ENCODE measurements at regions not wholly inside any gene's neighbourhood (a gene's known extent, or its start where the extent isn't known, plus 50 kb on each side); places are given as distances from the start of the nearest gene placed in this dataset.

- Mint-ChIP-seq H3K27me3 (ENCODE audit: unreplicated experiment) (no peaks in the 10 kb centered on the region), H3K9me3 (ENCODE audit: unreplicated experiment) (no peaks in the 10 kb centered on the region), H3K36me3 (ENCODE audit: unreplicated experiment) (no peaks in the 10 kb centered on the region), H3K4me1 (ENCODE audit: low read depth, unreplicated experiment) (peaks cover 11% of the 10 kb centered on the region), H3K4me3 (ENCODE audit: unreplicated experiment) (peak overlapping the region; percentile 86), H3K27ac (ENCODE audit: unreplicated experiment) (peak overlapping the region; percentile 50)
- no peak for TF ChIP-seq CTCF (IDR thresholded peaks at IDR 0.05; ENCODE audit: partially characterized antibody, unreplicated experiment)
- peak; percentile 50 for DNase-seq
These were observed 297.9 kb downstream of the UTRN start for GRCh38 chr6:144582939-144583613.

GRCh38 chr6:144583614-144583954 lies 298.4 kb downstream of the UTRN start:
- H3K4me3 Mint-ChIP-seq (ENCODE audit: unreplicated experiment) = peak overlapping the region; percentile 86
- peaks cover 11% of the 10 kb centered on the region for H3K4me1 Mint-ChIP-seq (ENCODE audit: low read depth, unreplicated experiment)
- no peaks in the 10 kb centered on the region for H3K27me3 Mint-ChIP-seq (ENCODE audit: unreplicated experiment)
- H3K9me3 Mint-ChIP-seq (ENCODE audit: unreplicated experiment) = no peaks in the 10 kb centered on the region
- TF ChIP-seq CTCF (IDR thresholded peaks at IDR 0.05; ENCODE audit: partially characterized antibody, unreplicated experiment) = no peak
- H3K36me3 Mint-ChIP-seq (ENCODE audit: unreplicated experiment) = no peaks in the 10 kb centered on the region
- DNase-seq = no peak
- H3K27ac Mint-ChIP-seq (ENCODE audit: unreplicated experiment) = peak overlapping the region; percentile 50

GRCh38 chr6:144585217-144585814 lies 300.2 kb downstream of the UTRN start:
- no peaks in the 10 kb centered on the region for H3K36me3 Mint-ChIP-seq (ENCODE audit: unreplicated experiment)
- H3K4me1 Mint-ChIP-seq (ENCODE audit: low read depth, unreplicated experiment) = peaks cover 11% of the 10 kb centered on the region
- TF ChIP-seq CTCF (IDR thresholded peaks at IDR 0.05; ENCODE audit: partially characterized antibody, unreplicated experiment) = peak; percentile 67
- H3K27me3 Mint-ChIP-seq (ENCODE audit: unreplicated experiment) = no peaks in the 10 kb centered on the region
- peak overlapping the region; percentile 73 for H3K4me3 Mint-ChIP-seq (ENCODE audit: unreplicated experiment)
- H3K27ac Mint-ChIP-seq (ENCODE audit: unreplicated experiment) = no peak overlapping the region
- no peaks in the 10 kb centered on the region for H3K9me3 Mint-ChIP-seq (ENCODE audit: unreplicated experiment)
- DNase-seq = no peak

- TF ChIP-seq CTCF (IDR thresholded peaks at IDR 0.05; ENCODE audit: partially characterized antibody, unreplicated experiment) = no peak
- Mint-ChIP-seq H3K36me3 (ENCODE audit: unreplicated experiment) (no peaks in the 10 kb centered on the region), H3K4me3 (ENCODE audit: unreplicated experiment) (no peak overlapping the region), H3K9me3 (ENCODE audit: unreplicated experiment) (no peaks in the 10 kb centered on the region), H3K27me3 (ENCODE audit: unreplicated experiment) (no peaks in the 10 kb centered on the region), H3K27ac (ENCODE audit: unreplicated experiment) (no peak overlapping the region), H3K4me1 (ENCODE audit: low read depth, unreplicated experiment) (peaks cover 11% of the 10 kb centered on the region)
- no peak for DNase-seq
These were observed 301.9 kb downstream of the UTRN start for GRCh38 chr6:144586986-144587385.

- H3K27ac Mint-ChIP-seq (ENCODE audit: unreplicated experiment) = no peak overlapping the region
- no peak for DNase-seq
- H3K36me3 Mint-ChIP-seq (ENCODE audit: unreplicated experiment) = no peaks in the 10 kb centered on the region
- H3K4me3 Mint-ChIP-seq (ENCODE audit: unreplicated experiment) = no peak overlapping the region
- TF ChIP-seq CTCF (IDR thresholded peaks at IDR 0.05; ENCODE audit: partially characterized antibody, unreplicated experiment) = no peak
- no peaks in the 10 kb centered on the region for H3K9me3 Mint-ChIP-seq (ENCODE audit: unreplicated experiment)
- H3K27me3 Mint-ChIP-seq (ENCODE audit: unreplicated experiment) = no peaks in the 10 kb centered on the region
- peaks cover 2% of the 10 kb centered on the region for H3K4me1 Mint-ChIP-seq (ENCODE audit: low read depth, unreplicated experiment)
These were observed 303.7 kb downstream of the UTRN start for GRCh38 chr6:144588697-144589325.
